ENCODE measurements at regions not wholly inside any gene's neighbourhood (a gene's known extent, or its start where the extent isn't known, plus 50 kb on each side); places are given as distances from the start of the nearest gene placed in this dataset.

GRCh38 chr1:192104128-192104527, 54.1 kb upstream of the RGS18 start:
- TF ChIP-seq POLR2A (IDR thresholded peaks at IDR 0.05) (no peak), CTCF (IDR thresholded peaks at IDR 0.05) (no peak), EP300 (IDR thresholded peaks at IDR 0.05) (no peak), POLR2AphosphoS5 (IDR thresholded peaks at IDR 0.05) (no peak)

Measured in upper lobe of left lung (tissue), 4 donors.